Natural killer cell (primary cell): ENCODE measurements at regions not wholly inside any gene's neighbourhood (a gene's known extent, or its start where the extent isn't known, plus 50 kb on each side); places are given as distances from the start of the nearest gene placed in this dataset.

Source experiments
- ATAC-seq, 3 donors: fragments of 150-1000 bp in 2 of 3; fragments of 200-7000 bp in 1 of 3; cut with Tn5 transposase; 1 replicate in 1 of 3; 2 replicates in 2 of 3; pipeline ENCODE4 v1.10.0; 2021; ENCODE audit warnings: mild to moderate bottlenecking in 2 of 3, moderate library complexity in 2 of 3
- DNase-seq, 2 donors: peaks; one replicate each; pipeline versions ENCODE4 v3.0.0 to v3.0.0-alpha.2; 2013 to 2021; ENCODE audit warnings: mixed read lengths in 1 of 2
- H3K27ac ChIP-seq: one replicate; pipeline ENCODE4 v1.5.1; 2013; ENCODE audit warnings: mild to moderate bottlenecking, low read length
- H3K27me3 ChIP-seq: one replicate; pipeline ENCODE4 v1.6.1; 2013; ENCODE audit warnings: low read length; ENCODE audit not compliant: control insufficient read depth, insufficient read depth
- H3K36me3 ChIP-seq: one replicate; pipeline ENCODE4 v1.6.1; 2013; ENCODE audit warnings: low read length; ENCODE audit not compliant: control insufficient read depth, insufficient read depth
- H3K4me1 ChIP-seq: one replicate; pipeline ENCODE4 v1.6.1; 2013; ENCODE audit warnings: low read length; ENCODE audit not compliant: control insufficient read depth, insufficient read depth
- H3K4me3 ChIP-seq: one replicate; pipeline ENCODE4 v1.5.1; 2013; ENCODE audit warnings: low read length
- H3K9me3 ChIP-seq: one replicate; pipeline ENCODE4 v1.6.1; 2013; ENCODE audit warnings: low read length; ENCODE audit not compliant: control insufficient read depth, insufficient read depth
- H3K27ac Mint-ChIP-seq, 2 donors: one replicate each; pipeline ENCODE4 v1.8.0; 2022; ENCODE audit warnings: mild to moderate bottlenecking in 2 of 2, mixed read lengths in 2 of 2, moderate library complexity in 1 of 2
- H3K27me3 Mint-ChIP-seq, 2 donors: one replicate each; pipeline ENCODE4 v1.8.0; 2022; ENCODE audit warnings: low read depth in 2 of 2, mixed read lengths in 2 of 2
- H3K36me3 Mint-ChIP-seq: one replicate; pipeline ENCODE4 v1.8.0; 2022; ENCODE audit warnings: mixed read lengths
- H3K4me1 Mint-ChIP-seq, 2 donors: one replicate each; pipeline ENCODE4 v1.8.0; 2022; ENCODE audit warnings: mixed read lengths in 2 of 2
- H3K4me3 Mint-ChIP-seq: one replicate; pipeline ENCODE4 v1.8.0; 2022; ENCODE audit warnings: mild to moderate bottlenecking, moderate library complexity, mixed read lengths
- H3K9me3 Mint-ChIP-seq, 2 donors: one replicate each; pipeline ENCODE4 v1.8.0; 2022; ENCODE audit warnings: mixed read lengths in 2 of 2
- CTCF ChIP-seq: fragments of 200-600 bp; IDR thresholded peaks from one replicate; pipeline ENCODE4 v1.8.0; 2022; ENCODE audit warnings: antibody characterized with exemption
- WGBS: methylation state at CpG from one replicate; pipeline ENCODE4 v1.1.7; 2013; ENCODE audit warnings: missing lambda C conversion rate; ENCODE audit not compliant: insufficient coverage; 5-methylcytosine and 5-hydroxymethylcytosine counted together
- intact Hi-C: fragments of 100-400 bp; cut with micrococcal nuclease; formaldehyde crosslinking; loops from one replicate; pipeline ENCODE4 v1.14.2; 2022

GRCh38 chr3:157979022-157979421 is 127.2 kb downstream of the SHOX2 start:
- H3K9me3 Mint-ChIP-seq, result peaks cover 5 to 10% of the 10 kb centered on the region in 2 donors

GRCh38 chr3:157961665-157962064 is 144.6 kb downstream of the SHOX2 start:
- H3K36me3 Mint-ChIP-seq, result no peaks in the 10 kb centered on the region
- Histone ChIP-seq H3K27me3 (no peaks in the 10 kb centered on the region), H3K36me3 (no peaks in the 10 kb centered on the region), H3K4me3 (no peak overlapping the region), H3K27ac (no peak overlapping the region), H3K4me1 (no peaks in the 10 kb centered on the region), H3K9me3 (peaks cover 3% of the 10 kb centered on the region)
- intact Hi-C loops, result no loop called here
- H3K9me3 Mint-ChIP-seq, result peaks cover 4 to 8% of the 10 kb centered on the region in 2 donors
- H3K4me1 Mint-ChIP-seq, result no peaks in the 10 kb centered on the region
- no peaks in the 10 kb centered on the region for H3K27me3 Mint-ChIP-seq
- no peak for ATAC-seq
- WGBS, result 20% methylated on average over 2 of the region's 2 CpGs
- no peak for TF ChIP-seq CTCF
- H3K4me3 Mint-ChIP-seq, result no peak overlapping the region
- no peak overlapping the region for H3K27ac Mint-ChIP-seq
- no peak for DNase-seq

More at GRCh38 chr3:157979022-157979421, 127.2 kb downstream of the SHOX2 start:
- DNase-seq (no peak), ATAC-seq (no peak)
- Mint-ChIP-seq H3K4me3 (no peak overlapping the region), H3K36me3 (no peaks in the 10 kb centered on the region), H3K4me1 (no peaks in the 10 kb centered on the region), H3K27ac (no peak overlapping the region), H3K27me3 (no peaks in the 10 kb centered on the region)
- Histone ChIP-seq H3K27me3 (no peaks in the 10 kb centered on the region), H3K4me3 (no peak overlapping the region), H3K36me3 (no peaks in the 10 kb centered on the region), H3K9me3 (no peaks in the 10 kb centered on the region), H3K27ac (no peak overlapping the region), H3K4me1 (no peaks in the 10 kb centered on the region)
- 89% methylated on average over 1 of the region's 1 CpG for WGBS
- intact Hi-C loops, result no loop called here
- no peak for TF ChIP-seq CTCF

- Mint-ChIP-seq H3K4me3 (no peak overlapping the region), H3K27me3 (no peaks in the 10 kb centered on the region), H3K9me3 (peaks cover 7 to 11% of the 10 kb centered on the region in 2 donors), H3K4me1 (no peaks in the 10 kb centered on the region), H3K36me3 (no peaks in the 10 kb centered on the region), H3K27ac (no peak overlapping the region)
- Histone ChIP-seq H3K27me3 (no peaks in the 10 kb centered on the region), H3K27ac (no peak overlapping the region), H3K9me3 (peaks cover 3% of the 10 kb centered on the region), H3K36me3 (no peaks in the 10 kb centered on the region), H3K4me1 (no peaks in the 10 kb centered on the region), H3K4me3 (no peak overlapping the region)
- 51% methylated on average over 10 of the region's 10 CpGs for WGBS
- no peak for TF ChIP-seq CTCF
- intact Hi-C loops, result no loop called here
- no peak for DNase-seq
- no peak for ATAC-seq
Measured at GRCh38 chr3:157958457-157958856, 147.8 kb downstream of the SHOX2 start.

- DNase-seq (no peak), ATAC-seq (no peak)
- Histone ChIP-seq H3K27me3 (no peaks in the 10 kb centered on the region), H3K4me1 (no peaks in the 10 kb centered on the region), H3K36me3 (no peaks in the 10 kb centered on the region), H3K27ac (no peak overlapping the region), H3K4me3 (no peak overlapping the region), H3K9me3 (peaks cover 3% of the 10 kb centered on the region)
- intact Hi-C loops, result no loop called here
- 87% methylated on average over 4 of the region's 4 CpGs for WGBS
- no peak for TF ChIP-seq CTCF
- H3K27me3 Mint-ChIP-seq, result no peaks in the 10 kb centered on the region
- no peak overlapping the region for H3K4me3 Mint-ChIP-seq
- no peak overlapping the region for H3K27ac Mint-ChIP-seq
- no peaks in the 10 kb centered on the region for H3K4me1 Mint-ChIP-seq
- H3K9me3 Mint-ChIP-seq, result peaks cover 9 to 11% of the 10 kb centered on the region in 2 donors
- no peaks in the 10 kb centered on the region for H3K36me3 Mint-ChIP-seq
Measured at GRCh38 chr3:157956850-157957249, 149.4 kb downstream of the SHOX2 start.
